HG02642 (cell line): ENCODE measurements at regions not wholly inside any gene's neighbourhood (a gene's known extent, or its start where the extent isn't known, plus 50 kb on each side); places are given as distances from the start of the nearest gene placed in this dataset.
"Not testable (repeated sequence)": the region's sequence is repeated elsewhere in the genome, so short reads cannot be mapped to it uniquely, and the experiment has no call there.

Experiments used
- ATAC-seq: cut with Tn5 transposase; IDR thresholded peaks from one replicate; pipeline ENCODE4 v1.9.1; 2021; ENCODE audit warnings: mild to moderate bottlenecking; ENCODE audit not compliant: unreplicated experiment, poor library complexity

DNA sequence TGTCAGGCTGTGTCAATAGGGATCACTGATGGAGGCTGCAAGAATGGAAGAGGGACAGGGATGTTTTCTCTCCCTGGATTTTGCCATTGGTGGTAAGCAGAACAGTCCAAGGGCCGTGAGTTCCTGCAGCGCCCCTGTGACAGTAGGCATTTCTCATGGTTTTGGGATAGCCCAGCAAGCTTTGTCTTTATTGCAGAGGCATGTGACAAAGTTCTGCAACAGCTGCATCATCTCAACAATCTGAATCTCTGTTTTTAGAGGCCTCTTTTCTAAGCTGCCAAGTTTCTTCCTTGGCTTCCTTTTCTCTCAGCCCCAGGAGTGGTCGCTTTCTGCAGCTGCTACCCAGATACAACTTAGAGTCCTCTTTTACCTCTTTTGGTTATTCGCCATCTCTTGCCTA is 95.7 kb upstream of the TSHZ3 start:
- ATAC-seq: no peak

DNA sequence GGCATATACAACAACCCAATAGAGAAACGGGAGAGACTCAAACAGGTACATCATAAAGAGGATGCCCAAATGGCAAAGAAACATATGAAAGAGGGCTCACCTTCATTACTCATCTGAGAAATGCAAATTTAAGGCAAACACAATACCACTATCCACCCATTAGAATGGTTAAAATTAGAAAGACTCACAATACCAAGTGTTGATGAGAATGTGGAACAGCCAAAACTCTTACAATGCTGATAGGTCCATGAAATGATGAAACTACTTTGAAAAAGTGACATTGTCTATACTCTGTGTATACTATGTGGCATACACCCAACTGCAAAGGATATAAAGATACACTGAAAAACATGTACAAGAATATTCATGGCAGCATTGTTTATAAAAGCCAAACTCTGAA is 96.2 kb upstream of the TSHZ3 start:
- no peak for ATAC-seq

DNA sequence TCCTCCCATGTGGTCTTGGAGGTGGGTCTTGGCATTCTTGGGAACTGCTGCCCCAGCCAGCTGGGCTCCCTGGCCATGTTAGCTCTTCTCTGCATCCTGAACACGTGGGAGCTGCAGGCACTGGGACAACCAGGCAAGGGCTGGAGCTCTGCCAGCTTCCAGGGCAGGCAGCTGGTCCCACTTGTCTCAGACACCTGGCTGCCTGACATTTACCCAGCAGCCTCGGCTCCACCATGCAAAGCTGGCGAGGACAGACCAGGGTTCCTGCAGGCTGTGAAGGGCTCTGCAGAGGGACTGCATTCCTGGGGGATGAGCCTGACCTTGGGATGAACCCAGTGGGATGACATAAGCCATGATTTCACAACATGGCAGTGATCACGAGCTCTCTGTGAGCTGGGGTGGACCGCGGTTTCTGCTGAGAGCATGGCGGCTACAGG is 99.0 kb upstream of the TSHZ3 start:
- ATAC-seq: no peak

DNA sequence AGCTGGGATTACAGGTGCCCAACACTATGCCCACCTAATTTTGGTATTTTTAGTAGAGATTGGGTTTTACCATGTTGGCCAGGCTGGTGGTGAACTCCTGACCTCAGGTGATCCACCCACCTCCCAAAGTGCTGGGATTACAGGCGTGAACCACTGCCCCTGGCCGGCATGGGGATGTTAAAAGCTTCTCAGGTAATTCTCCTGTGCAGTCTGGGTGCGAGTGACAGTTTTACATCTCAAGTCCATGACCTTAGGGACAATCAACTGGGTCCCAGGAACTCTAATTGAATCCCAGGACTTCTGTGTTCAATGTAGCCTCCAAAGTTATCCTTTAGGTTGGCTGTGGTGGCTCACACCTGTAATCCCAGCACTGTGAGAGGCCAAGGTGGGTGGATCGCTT is 100.1 kb upstream of the TSHZ3 start:
- ATAC-seq: no peak

DNA sequence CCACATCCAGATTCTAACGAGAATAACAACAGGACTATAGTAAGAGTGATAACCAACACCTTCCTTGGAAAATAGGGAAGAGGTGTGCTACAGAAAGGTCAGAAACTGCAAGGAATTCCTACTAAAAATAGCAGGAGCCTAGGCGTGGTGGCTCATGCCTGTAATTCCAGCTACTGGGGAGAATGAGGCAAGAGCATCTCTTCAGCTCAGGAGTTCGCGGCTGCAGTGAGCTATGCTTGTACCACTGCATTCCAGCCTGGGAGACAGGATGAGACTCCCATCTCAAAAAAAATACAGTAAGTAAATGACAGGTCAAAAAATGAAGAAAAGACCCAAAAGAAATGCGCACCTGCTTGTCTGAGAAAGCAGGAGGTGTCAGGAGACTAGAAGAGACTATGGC is 101.5 kb upstream of the TSHZ3 start:
- ATAC-seq: no peak

DNA sequence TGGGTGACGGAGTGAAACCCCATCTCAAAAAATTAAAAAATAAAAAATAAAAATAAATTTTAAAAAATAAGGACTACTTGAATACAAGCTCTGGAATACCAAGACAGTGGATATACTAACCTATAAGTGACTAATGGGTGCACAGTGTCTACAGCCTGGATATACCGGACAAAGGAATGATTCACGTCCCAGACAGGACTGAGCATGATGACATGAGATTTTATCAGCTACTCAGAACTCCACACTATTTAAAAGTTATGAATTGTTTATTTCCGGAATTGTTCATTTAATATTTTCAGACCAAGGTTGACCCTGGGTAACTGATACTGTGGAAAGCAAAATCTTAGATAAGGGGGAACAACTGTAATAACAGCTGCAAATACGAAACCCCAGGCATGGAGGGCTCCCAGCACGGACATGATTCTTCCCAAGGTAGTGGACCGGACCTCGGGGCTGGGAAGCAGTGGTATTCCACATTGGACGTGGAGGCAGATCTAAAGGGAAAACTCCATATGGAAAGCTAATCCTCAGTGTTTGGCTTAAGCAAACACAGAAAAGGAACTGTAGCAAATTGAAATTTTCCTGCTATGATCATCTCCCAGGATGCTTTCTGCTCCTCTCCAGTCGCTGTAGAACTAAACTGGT is 102.6 kb upstream of the TSHZ3 start:
- ATAC-seq: no peak

DNA sequence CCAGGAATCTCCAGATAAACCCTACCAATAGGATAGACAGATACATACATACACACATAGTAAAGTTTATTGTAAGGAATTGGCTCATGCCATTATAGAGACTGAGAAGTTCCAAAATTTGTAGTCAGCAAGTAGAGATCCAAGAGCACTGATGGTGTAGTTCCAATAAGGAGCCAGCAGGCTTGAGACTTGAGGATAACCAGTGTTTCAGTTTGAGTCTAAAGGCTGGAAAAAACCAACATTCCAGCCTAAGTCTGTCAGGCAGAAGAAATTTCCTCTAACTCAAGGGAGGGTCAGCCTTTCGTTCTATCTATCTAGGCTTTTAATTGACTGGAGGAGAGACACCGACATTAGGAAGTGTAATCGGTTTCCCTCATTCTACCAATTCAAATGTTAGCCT is 110.2 kb upstream of the TSHZ3 start:
- no peak for ATAC-seq

DNA sequence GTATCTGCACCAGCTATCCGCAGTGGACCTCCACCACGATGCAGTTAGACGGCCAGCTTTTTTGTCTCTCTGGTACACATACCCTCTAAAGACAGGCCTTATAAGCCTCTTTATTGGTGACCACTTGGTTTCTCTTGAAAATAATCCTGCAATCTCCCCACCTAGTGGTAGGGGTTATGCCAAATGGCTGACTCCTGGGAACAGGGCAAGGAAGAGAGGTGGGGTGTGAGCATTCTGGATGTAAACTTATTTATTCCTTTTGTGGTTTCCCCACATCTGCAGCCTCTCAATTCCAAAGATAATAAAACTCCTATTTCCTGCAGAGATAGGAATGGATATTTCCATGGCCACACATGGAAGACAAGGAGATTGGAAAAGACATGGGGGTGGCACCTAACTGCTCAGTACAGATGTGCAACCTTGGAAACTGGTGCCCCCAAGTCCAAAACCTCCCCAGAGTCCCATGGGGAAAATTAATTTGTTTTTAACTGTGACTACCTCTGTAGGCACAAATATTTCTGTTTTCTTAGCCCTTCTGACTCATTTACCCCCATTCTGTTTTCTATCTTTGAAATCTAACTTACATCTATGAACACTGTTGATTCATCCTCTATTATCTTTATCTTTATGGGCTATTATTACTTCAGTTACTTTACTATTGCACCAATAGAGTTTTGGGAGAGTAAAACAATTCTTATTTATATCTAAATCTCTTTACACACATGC is 112.7 kb upstream of the TSHZ3 start:
- no peak for ATAC-seq

DNA sequence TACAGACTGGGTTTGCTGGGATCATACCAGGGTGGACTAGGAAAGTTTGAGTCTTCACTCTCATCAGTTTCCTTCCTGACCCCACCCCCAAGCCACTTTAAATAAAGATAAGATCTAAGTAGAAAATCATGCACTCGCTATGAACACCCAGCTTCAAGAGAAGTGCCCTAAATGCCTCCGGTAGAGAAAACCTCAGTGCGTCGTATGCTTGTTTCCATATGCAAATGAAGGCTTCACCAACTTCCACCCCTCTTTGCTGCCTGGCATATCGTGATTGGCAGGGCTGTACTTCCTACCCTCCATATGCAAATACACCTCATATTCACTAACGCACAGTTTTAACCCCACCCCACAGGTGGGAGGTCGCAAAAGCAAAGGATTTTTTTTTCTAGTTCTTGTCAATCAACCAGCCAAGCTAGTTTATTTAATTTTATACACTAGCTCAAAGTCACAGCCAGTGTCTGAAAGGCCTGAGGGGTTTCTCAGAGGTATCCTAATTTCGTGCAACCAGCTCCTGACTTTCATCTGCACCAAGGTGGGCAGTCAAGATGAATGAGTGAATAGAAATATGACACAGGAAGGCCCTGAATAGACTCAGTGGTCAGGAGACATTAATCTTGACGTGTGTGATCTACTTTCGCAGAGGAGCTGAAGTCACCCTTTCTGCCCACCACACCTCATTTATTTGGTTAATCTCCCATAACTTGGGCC is 121.1 kb upstream of the TSHZ3 start:
- ATAC-seq: no peak

DNA sequence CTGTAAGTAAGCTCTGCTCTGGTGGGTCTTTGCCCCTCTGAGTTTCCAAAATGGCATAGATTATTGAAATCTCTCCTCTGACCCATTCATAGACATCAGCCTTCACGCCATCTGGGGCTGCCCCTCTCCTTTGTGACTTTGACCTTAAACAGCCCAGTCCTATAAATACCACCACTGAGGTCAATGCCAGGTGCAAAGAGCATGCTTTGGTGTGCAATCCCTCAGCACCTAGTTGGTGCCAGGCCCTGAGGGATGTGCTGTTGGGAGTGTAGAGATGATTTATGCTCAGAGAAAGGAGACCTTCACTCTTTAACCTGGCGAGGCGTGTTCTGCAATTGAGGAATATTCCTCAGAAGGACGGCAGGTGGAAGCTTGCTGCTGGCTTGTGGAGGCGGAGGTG is 121.7 kb upstream of the TSHZ3 start:
- ATAC-seq: no peak

DNA sequence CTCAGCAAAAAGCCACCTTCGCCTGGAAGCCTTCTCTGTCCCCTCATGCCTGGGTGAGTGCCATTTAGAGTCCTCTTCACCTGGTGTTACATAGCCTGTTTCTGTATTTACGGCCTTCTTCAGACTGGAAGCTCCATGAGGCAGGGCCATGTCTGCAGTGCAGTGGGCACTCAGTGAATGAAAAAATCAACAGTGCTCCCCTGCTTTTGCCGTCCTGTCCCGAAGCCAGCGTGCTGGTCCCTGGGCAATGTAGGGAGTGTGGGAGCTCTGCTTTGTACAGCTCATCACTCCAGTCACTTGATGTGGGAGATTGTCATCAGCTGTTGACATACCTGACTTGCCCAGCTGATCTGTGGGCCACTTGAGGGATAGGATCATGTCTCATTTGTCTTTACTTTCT is 129.0 kb upstream of the TSHZ3 start:
- no peak for ATAC-seq

DNA sequence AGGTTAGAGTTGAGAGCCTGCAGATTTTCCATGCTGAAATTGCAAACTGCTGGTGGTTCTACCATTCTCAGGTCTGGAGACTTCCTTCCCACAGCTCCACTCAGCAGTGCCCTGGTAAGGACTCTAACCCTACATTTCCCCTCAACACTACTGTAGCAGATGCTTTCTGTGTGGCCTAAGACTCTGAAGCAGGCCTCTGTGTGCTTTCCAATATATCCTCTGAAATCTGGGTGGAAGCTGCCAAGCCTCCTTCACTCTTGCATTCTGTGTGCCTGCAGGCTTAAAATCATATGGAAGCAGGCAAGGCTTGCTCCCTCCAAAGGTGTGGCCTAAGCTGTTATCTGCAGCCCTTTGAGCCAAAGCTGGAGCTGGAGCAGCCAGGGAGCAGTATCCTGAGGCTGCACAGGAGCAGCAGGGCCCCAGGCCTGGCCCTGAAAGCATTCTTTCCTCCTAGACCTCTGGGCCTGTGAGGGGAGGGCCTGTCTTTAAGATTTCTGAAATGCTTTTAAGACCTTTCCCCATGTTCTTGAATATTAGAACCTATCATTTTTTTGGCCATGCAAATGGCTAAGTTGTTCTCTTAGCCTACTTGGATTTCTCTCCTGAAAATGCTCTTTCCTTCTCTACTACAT is 134.1 kb upstream of the TSHZ3 start:
- ATAC-seq: no peak

DNA sequence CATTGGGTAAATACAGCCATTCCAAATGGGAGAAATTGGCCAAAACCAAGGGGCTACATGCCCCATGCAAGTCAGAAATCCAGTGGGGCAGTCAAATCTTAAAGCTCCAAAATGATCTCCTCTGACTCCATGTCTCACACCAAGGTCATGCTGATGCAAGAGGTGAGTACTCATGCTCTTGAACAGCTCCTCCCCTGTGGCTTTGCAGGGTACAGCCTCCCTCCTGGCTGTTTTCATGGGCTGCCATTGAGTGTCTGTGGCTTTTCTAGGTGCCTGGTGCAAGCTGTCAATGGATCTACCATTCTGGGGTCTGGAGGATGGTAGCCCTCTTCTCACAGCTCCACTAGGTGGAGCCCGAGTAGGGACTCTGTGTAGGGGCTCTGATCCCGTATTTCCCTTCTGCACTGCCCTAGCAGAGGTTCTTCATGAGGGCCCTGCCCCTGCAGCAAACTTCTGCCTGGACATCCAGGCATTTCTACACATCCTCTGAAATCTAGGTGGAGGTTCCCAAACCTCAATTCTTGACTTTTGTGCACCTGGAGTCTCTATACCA is 135.7 kb upstream of the TSHZ3 start:
- ATAC-seq: not testable (repeated sequence)

DNA sequence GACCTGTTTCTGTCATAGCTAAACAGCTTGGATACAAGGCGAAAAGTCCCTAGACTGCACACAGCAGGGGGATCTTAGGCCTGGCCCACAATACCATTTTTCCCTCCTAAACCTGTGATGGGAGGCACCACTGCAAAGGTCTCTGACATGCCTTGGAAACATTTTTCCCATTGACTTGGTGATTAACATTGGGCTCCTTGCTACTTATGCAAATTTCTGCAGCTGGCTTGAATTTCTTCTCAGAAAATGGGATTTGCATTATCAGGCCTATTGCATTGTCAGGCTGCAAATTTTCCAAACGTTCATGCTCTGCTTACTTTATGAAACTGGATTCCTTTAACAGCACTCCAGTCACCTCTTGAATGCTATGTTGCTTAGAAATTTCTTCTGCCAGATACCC is 136.2 kb upstream of the TSHZ3 start:
- ATAC-seq: no peak

DNA sequence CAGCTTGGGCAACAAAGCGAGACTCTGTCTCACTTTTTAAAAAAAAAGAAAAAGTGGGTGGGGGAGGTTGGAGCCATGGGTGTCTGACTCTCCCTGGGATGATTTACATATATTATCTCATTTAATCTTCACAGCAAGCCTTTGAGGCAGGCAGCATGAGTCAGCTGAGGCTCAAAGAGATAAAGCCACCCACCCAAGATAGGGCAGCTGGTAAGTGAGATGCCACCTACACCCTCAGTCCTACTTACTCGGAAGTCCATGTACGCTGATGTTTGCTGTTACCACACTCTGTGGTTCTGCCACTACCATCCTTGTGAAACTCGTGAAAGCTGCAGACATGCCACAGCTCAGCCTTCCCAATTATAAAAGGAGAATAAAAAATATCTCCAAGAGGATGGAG is 142.0 kb upstream of the TSHZ3 start:
- no peak for ATAC-seq

DNA sequence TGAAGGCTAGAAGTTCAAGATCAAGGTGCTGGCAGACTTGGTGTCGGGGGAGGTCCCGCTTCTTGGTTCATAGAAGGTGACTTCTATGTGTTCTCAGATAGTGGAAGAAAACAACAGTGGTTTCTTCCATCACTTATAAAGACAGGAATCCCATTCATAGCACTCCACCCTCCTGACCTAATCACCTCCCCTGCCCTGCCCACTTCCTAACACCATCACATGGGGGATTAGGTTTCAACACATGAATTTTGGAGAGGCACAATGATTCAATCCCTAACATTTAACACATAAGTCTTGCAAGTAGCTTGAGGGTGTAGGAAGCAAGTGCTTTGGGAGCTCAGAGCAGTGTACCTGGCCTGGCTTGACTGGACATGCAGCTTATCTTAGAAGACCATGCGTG is 142.8 kb upstream of the TSHZ3 start:
- no peak for ATAC-seq

DNA sequence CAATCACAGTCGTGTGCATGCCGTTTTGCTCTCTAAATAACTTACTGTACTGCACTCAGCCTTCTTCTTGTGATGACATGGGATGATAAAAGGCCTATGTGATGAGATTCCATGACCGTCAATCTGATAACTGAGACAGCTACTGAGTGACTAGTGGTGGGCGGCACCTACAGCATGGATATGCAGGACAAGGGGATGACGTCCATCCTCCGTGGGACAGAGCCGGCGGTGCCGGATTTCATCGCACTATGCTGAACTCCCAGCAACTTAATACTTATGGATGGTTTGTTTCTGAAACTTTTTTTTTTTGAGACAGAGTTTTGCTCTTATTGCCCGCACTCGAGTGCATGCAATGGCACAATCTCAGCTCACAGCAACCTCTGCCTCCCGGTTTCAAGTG is 146.8 kb upstream of the TSHZ3 start:
- ATAC-seq: no peak

DNA sequence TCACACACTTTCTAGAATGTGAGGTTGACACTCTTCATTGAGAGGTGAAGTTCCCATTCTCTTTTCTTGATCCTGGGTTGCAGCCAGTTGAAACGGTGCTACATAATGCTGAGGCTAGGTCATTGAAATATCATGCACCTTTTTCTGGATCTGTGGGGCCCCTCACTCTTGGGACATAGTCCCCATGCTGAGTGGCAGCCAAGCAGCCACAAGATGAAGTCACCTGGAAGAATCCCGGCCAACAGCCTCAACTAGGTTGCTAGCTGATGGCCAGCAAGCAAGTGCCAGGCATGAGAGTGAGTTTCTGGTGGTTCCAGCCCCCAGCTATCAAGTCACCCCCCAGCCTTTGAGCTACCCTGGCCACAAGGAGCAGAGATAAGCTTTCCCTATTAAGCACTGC is 148.5 kb upstream of the TSHZ3 start:
- ATAC-seq: no peak

DNA sequence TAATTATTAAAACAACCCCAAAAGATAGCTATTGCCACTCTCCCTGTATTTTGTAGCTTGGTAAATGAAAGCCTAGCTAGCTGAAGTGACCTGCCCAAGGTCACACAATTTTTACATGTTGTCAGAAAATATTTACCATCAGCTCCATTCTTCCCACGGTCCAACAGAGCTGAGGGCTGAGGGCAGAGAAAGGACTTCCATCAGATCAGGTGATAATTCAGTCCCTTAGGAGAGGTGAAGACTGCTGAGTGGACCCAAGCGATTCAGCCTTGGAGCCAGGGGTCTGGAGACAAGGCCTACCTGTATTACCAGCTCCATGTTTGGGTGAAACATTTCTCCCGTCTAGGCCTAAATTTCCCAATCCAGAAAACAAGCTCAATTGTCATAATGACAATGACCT is 149.5 kb upstream of the TSHZ3 start:
- ATAC-seq: no peak

DNA sequence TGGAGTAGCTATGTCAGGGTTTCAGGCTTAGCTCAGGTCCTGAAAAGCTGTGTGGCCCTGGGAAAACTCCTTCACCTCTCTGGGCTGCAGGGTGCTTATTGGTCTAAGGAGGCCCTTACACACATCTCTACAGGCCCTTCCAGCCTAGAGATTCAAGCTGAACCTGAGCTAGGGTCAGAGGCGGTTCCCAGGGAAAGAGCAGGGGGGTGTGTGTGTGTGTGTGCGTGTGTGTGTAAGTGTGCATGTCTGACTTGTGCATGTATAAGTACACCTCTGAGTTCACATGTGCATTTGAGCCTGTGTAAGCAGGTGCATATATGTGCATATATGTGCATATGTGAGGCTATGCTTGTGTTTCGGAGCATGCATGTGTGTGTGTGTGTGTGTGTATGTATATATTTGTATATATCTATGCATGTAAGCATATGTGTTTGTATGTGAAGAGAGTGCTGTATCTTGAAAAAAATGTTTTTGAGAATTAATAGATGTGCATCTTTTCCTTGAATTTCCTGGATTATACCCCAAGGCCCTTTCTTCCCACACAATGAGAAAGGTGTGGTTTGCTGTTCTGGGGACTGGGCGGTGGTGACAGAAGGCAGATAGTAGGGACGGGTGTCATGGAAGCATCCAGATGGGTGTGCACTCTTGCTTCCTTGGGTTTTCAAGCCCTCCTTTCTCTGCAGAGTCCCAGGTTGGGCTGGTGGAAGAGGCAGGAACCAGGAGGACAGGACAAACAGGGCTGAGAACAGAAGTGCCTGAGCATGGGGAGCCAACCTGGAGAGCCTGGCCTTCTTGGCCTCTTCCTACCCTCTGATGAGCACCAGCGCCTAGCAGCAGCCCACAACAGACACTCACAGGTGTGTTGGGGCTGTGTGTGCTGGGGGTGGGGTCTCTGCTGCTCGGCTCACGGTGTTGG is 150.3 kb upstream of the TSHZ3 start:
- ATAC-seq: no peak
